Astrocyte of the cerebellum (primary cell): ENCODE measurements at regions not wholly inside any gene's neighbourhood (a gene's known extent, or its start where the extent isn't known, plus 50 kb on each side); places are given as distances from the start of the nearest gene placed in this dataset.

Experiments used
- DNase-seq: peaks from one replicate; pipeline ENCODE4 v3.0.0-alpha.2; 2011; ENCODE audit warnings: low read depth
- H3K4me3 ChIP-seq: 2 replicates; pipeline ENCODE4 v1.5.1; 2011; ENCODE audit warnings: mild to moderate bottlenecking, low read depth, low read length, moderate library complexity
- CTCF ChIP-seq: IDR thresholded peaks from 2 replicates; pipeline ENCODE4 v1.5.1; 2012; ENCODE audit warnings: low read length, low read depth, moderate library complexity, mild to moderate bottlenecking; ENCODE audit errors: missing control alignments
- in situ Hi-C: cut with HindIII; loops from 2 replicates; pipeline ENCODE4 v1.10.0; 2017; ENCODE audit warnings: low sequenced_read_pairs

GRCh38 chr19:41495589-41495988, 52.6 kb downstream of the ERICH4 start:
- DNase-seq, result no peak
- no peak overlapping the region for H3K4me3 ChIP-seq
- in situ Hi-C loops, result loop anchor here (5.0 kb wide), 1 partner anchor 37 kb away; no protein-coding TSS in a partner anchor
- no peak for TF ChIP-seq CTCF

GRCh38 chr19:41499899-41500298, 56.9 kb downstream of the ERICH4 start:
- in situ Hi-C loops, result loop anchor here (5.0 kb wide), 1 partner anchor 32 kb away; no protein-coding TSS in a partner anchor
- DNase-seq, result no peak
- H3K4me3 ChIP-seq, result no peak overlapping the region
- TF ChIP-seq CTCF, result no peak

DNA sequence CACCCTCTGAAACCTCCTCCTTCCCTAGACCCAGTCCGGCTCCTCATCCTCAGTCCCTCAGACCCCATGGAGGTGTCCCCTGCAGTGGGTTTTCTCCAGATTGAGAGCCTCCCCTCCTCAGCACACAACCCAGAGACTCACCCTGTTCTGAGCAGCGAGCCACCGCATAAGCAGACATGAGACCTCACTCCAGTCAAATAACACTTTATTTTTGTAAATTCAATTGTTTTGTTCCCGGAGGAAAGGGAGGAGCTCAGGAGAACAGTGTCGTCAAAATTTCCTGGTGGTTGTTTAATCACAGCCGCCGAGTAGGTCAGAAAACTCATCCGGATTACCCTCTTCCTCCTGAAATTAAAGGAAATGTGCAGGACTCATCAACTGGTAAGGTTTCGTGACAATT, 57.5 kb downstream of the ERICH4 start:
- DNase-seq, result no peak
- no peak for TF ChIP-seq CTCF
- in situ Hi-C loops, result no loop called here
- H3K4me3 ChIP-seq, result no peak overlapping the region

DNA sequence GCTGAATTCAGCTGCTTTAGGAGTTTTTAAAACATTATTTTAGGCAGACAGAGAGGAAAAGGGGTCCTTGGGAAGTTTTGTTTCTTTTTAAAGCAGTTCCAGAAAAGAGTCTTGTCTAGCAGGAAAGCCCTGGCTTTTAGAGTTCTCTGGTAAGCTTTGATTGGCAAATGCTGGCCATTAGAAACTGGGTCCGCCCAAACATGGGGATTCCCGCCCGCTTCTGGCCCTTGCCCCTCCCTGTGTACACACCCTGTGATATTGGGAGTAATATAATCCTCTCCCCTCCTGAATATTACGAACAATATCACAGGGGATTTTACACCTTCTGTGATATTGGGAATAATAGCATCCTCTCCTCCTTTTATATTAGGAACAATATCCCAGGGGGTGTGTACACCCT, 58.9 kb downstream of the ERICH4 start:
- DNase-seq, result no peak
- in situ Hi-C loops, result no loop called here
- no peak for TF ChIP-seq CTCF
- H3K4me3 ChIP-seq, result no peak overlapping the region

GRCh38 chr19:41505105-41505504, 62.1 kb downstream of the ERICH4 start:
- in situ Hi-C loops, result no loop called here
- TF ChIP-seq CTCF, result no peak
- no peak for DNase-seq
- no peak overlapping the region for H3K4me3 ChIP-seq

DNA sequence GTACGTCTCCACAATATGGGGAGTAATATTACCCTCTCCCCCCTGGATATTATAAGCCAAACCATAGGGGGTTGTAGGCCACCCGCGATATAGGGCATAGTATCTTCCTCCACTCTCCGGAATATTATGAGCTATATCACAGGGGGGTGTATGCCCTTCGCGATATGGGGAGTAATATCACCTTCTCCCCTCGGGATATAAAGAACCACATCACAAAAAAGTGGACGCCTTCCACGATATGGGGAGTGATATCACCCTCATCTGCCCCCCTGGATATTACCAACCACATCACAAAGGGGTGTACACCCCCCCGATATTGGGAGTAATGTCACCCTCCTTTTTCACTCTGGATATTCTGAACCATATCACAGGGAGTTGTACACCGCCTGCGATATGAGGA, 65.5 kb upstream of the CEACAM21 start:
- no peak for TF ChIP-seq CTCF
- in situ Hi-C loops, result no loop called here
- no peak for DNase-seq
- no peak overlapping the region for H3K4me3 ChIP-seq

DNA sequence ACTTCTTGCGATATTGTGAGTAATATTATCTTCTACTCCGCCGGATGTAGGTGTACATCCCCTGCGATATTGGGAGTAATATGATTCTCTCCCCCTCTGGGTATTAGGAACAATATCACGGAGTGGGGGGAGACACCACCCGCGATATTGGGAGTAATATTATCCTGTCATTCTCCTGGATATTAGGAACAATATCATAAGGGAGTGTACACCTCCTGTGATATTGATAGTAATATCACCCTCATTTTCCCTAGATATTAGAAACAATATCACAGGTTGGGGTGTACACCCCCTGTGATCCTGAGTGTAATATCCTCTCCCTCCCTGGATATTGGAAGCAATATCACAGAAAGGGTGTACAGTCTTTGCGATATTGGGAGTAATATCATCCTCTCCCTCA, 64.3 kb upstream of the CEACAM21 start:
- H3K4me3 ChIP-seq, result no peak overlapping the region
- in situ Hi-C loops, result no loop called here
- DNase-seq, result no peak
- no peak for TF ChIP-seq CTCF
